Hepatocyte (in vitro differentiated cells): ENCODE measurements at regions not wholly inside any gene's neighbourhood (a gene's known extent, or its start where the extent isn't known, plus 50 kb on each side); places are given as distances from the start of the nearest gene placed in this dataset.

Experiments
- DNase-seq: peaks from one replicate; pipeline ENCODE4 v3.0.0-alpha.2; 2016; ENCODE audit warnings: low spot score
- H2AFZ ChIP-seq: fragments of 200-600 bp; sonication (generic); 2 replicates; pipeline ENCODE4 v1.6.0; 2016; ENCODE audit warnings: antibody characterized with exemption, mild to moderate bottlenecking
- H3K27ac ChIP-seq: fragments of 200-600 bp; sonication (generic); 2 replicates; pipeline ENCODE4 v1.5.1; 2016; ENCODE audit warnings: mild to moderate bottlenecking
- H3K27me3 ChIP-seq: fragments of 200-600 bp; sonication (generic); 2 replicates; pipeline ENCODE4 v1.6.1; 2016
- H3K36me3 ChIP-seq: fragments of 200-600 bp; sonication (generic); replicated peaks from 2 replicates; pipeline ENCODE4 v1.5.1; 2016; ENCODE audit warnings: low read depth; ENCODE audit not compliant: insufficient read depth
- H3K4me1 ChIP-seq: fragments of 200-600 bp; sonication (generic); 2 replicates; pipeline ENCODE4 v1.5.1; 2016; ENCODE audit warnings: mild to moderate bottlenecking, moderate library complexity; ENCODE audit not compliant: insufficient read depth
- H3K4me2 ChIP-seq: fragments of 200-600 bp; sonication (generic); 2 replicates; pipeline ENCODE4 v1.6.0; 2016
- H3K4me3 ChIP-seq: fragments of 200-600 bp; sonication (generic); 2 replicates; pipeline ENCODE4 v1.5.1; 2016; ENCODE audit warnings: mild to moderate bottlenecking
- H3K79me2 ChIP-seq: fragments of 200-600 bp; sonication (generic); 2 replicates; pipeline ENCODE4 v1.6.0; 2017; ENCODE audit warnings: mild to moderate bottlenecking
- H3K9me2 ChIP-seq: fragments of 200-600 bp; sonication (generic); replicated peaks from 2 replicates; pipeline ENCODE4 v1.6.0; 2017; ENCODE audit warnings: mild to moderate bottlenecking; ENCODE audit not compliant: insufficient read depth
- H3K9me3 ChIP-seq: fragments of 200-600 bp; sonication (generic); 2 replicates; pipeline ENCODE4 v1.5.1; 2016; ENCODE audit warnings: low read depth, mild to moderate bottlenecking
- H4K20me1 ChIP-seq: fragments of 200-600 bp; sonication (generic); 2 replicates; pipeline ENCODE4 v1.6.0; 2016; ENCODE audit warnings: mild to moderate bottlenecking; ENCODE audit not compliant: insufficient read depth, poor library complexity, severe bottlenecking
- CTCF ChIP-seq: fragments of 200-600 bp; sonication (generic); IDR thresholded peaks from 2 replicates; pipeline ENCODE4 v1.5.1; 2016; ENCODE audit warnings: antibody characterized with exemption, mild to moderate bottlenecking; ENCODE audit not compliant: poor library complexity
- EZH2 ChIP-seq: fragments of 200-600 bp; sonication (generic); IDR thresholded peaks from 2 replicates; pipeline ENCODE4 v1.6.1; 2016; ENCODE audit warnings: antibody characterized with exemption, mild to moderate bottlenecking, borderline replicate concordance
- EZH2phosphoT487 ChIP-seq: fragments of 200-600 bp; sonication (generic); IDR thresholded peaks from one replicate; pipeline ENCODE4 v1.6.1; 2018; ENCODE audit warnings: antibody characterized with exemption, mild to moderate bottlenecking, low read depth, moderate library complexity; ENCODE audit not compliant: unreplicated experiment, severe bottlenecking
- WGBS: methylation state at CpG from one replicate; pipeline ENCODE4 v1.1.6; 2016; ENCODE audit warnings: low lambda C conversion rate; ENCODE audit errors: missing lambda C conversion rate; 5-methylcytosine and 5-hydroxymethylcytosine counted together

GRCh38 chr12:124213666-124214347, 81.1 kb upstream of the RFLNA start:
- no peak overlapping the region for H3K4me3 ChIP-seq
- no peaks in the 10 kb centered on the region for H3K79me2 ChIP-seq
- H3K27ac ChIP-seq, result no peak overlapping the region
- no peaks in the 10 kb centered on the region for H3K9me2 ChIP-seq
- DNase-seq, result no peak
- H3K9me3 ChIP-seq, result no peaks in the 10 kb centered on the region
- no peak overlapping the region for H3K4me2 ChIP-seq
- no peak overlapping the region for H2AFZ ChIP-seq
- no peaks in the 10 kb centered on the region for H3K4me1 ChIP-seq
- 71% methylated on average over 11 of the region's 11 CpGs for WGBS
- H3K36me3 ChIP-seq, result no peaks in the 10 kb centered on the region
- no peaks in the 10 kb centered on the region for H4K20me1 ChIP-seq
- H3K27me3 ChIP-seq, result no peaks in the 10 kb centered on the region
- no peak for TF ChIP-seq EZH2
- no peak for TF ChIP-seq EZH2phosphoT487
- TF ChIP-seq CTCF, result no peak

GRCh38 chr12:124214574-124214973, 80.3 kb upstream of the RFLNA start:
- no peak overlapping the region for H3K4me2 ChIP-seq
- no peaks in the 10 kb centered on the region for H3K36me3 ChIP-seq
- H2AFZ ChIP-seq, result no peak overlapping the region
- H3K9me2 ChIP-seq, result no peaks in the 10 kb centered on the region
- no peaks in the 10 kb centered on the region for H3K9me3 ChIP-seq
- no peaks in the 10 kb centered on the region for H4K20me1 ChIP-seq
- no peaks in the 10 kb centered on the region for H3K4me1 ChIP-seq
- no peak for DNase-seq
- H3K4me3 ChIP-seq, result no peak overlapping the region
- no peak overlapping the region for H3K27ac ChIP-seq
- no peaks in the 10 kb centered on the region for H3K27me3 ChIP-seq
- H3K79me2 ChIP-seq, result no peaks in the 10 kb centered on the region
- 91% methylated on average over 3 of the region's 3 CpGs for WGBS
- no peak for TF ChIP-seq EZH2
- no peak for TF ChIP-seq EZH2phosphoT487
- TF ChIP-seq CTCF, result no peak

- no peak for DNase-seq
- Histone ChIP-seq H3K4me2 (no peak overlapping the region), H3K27ac (no peak overlapping the region), H3K9me3 (no peaks in the 10 kb centered on the region), H3K9me2 (no peaks in the 10 kb centered on the region), H3K4me1 (no peaks in the 10 kb centered on the region), H3K36me3 (no peaks in the 10 kb centered on the region), H4K20me1 (no peaks in the 10 kb centered on the region), H3K79me2 (no peaks in the 10 kb centered on the region), H2AFZ (no peak overlapping the region), H3K4me3 (no peak overlapping the region), H3K27me3 (no peaks in the 10 kb centered on the region)
- TF ChIP-seq CTCF (no peak), EZH2 (no peak), EZH2phosphoT487 (no peak)
- 90% methylated on average over 10 of the region's 10 CpGs for WGBS
Measured at GRCh38 chr12:124216966-124217365, 77.9 kb upstream of the RFLNA start.
